ENCODE measurements at regions not wholly inside any gene's neighbourhood (a gene's known extent, or its start where the extent isn't known, plus 50 kb on each side); places are given as distances from the start of the nearest gene placed in this dataset.

- TF ChIP-seq CTCF (IDR thresholded peaks at IDR 0.05; ENCODE audit: control extremely low read depth, extremely low read depth), result no peak
Observed at GRCh38 chr20:42005211-42005610, 387.0 kb upstream of the CHD6 start.

GRCh38 chr20:42003380-42003779 is 385.2 kb upstream of the CHD6 start:
- Histone ChIP-seq H3K9ac (ENCODE audit: insufficient read depth in 1 of 2, low read length in 2 of 2) (no peak overlapping the region), H3K4me1 (ENCODE audit: control insufficient read depth in 5 of 5, insufficient read depth in 5 of 5, low read length in 5 of 5) (no peaks in the 10 kb centered on the region), H3K9me3 (ENCODE audit: control insufficient read depth in 4 of 4, insufficient read depth in 3 of 4, low read length in 3 of 4) (peaks cover 0 to 13% (median 1%) of the 10 kb centered on the region in 4 donors), H3K27ac (ENCODE audit: low read depth in 1 of 2, low read length in 1 of 2) (no peak overlapping the region), H3K36me3 (ENCODE audit: control insufficient read depth in 4 of 4, insufficient read depth in 4 of 4, low read length in 4 of 4) (no peaks in the 10 kb centered on the region), H3K4me3 (no peak overlapping the region), H3K27me3 (ENCODE audit: control insufficient read depth in 3 of 3, insufficient read depth in 3 of 3, low read length in 2 of 3) (peaks cover 0 to 3% (median 2%) of the 10 kb centered on the region in 3 donors)
- no peak for DNase-seq
- 78 to 92% methylated on average over 2 of the region's 2 CpGs for WGBS, 2 donors
- no peak for ATAC-seq (ENCODE audit: insufficient read depth, low FRiP score)
- no peak for TF ChIP-seq CTCF (IDR thresholded peaks at IDR 0.05; ENCODE audit: control extremely low read depth, extremely low read depth)

More at GRCh38 chr20:42005211-42005610, 387.0 kb upstream of the CHD6 start:
- Histone ChIP-seq H3K27me3 (ENCODE audit: control insufficient read depth in 3 of 3, insufficient read depth in 3 of 3, low read length in 2 of 3) (peaks cover 0 to 3% (median 2%) of the 10 kb centered on the region in 3 donors), H3K9me3 (ENCODE audit: control insufficient read depth in 4 of 4, insufficient read depth in 3 of 4, low read length in 3 of 4) (peaks cover 0 to 12% (median 1%) of the 10 kb centered on the region in 4 donors), H3K9ac (ENCODE audit: insufficient read depth in 1 of 2, low read length in 2 of 2) (no peak overlapping the region), H3K36me3 (ENCODE audit: control insufficient read depth in 4 of 4, insufficient read depth in 4 of 4, low read length in 4 of 4) (no peaks in the 10 kb centered on the region), H3K4me3 (no peak overlapping the region), H3K27ac (ENCODE audit: low read depth in 1 of 2, low read length in 1 of 2) (no peak overlapping the region), H3K4me1 (ENCODE audit: control insufficient read depth in 5 of 5, insufficient read depth in 5 of 5, low read length in 5 of 5) (no peaks in the 10 kb centered on the region)
- ATAC-seq (ENCODE audit: insufficient read depth, low FRiP score) (no peak), DNase-seq (no peak)

GRCh38 chr20:41998539-41999341 is 380.6 kb upstream of the CHD6 start:
- Histone ChIP-seq H3K4me3 (no peak overlapping the region), H3K9ac (ENCODE audit: insufficient read depth in 1 of 2, low read length in 2 of 2) (no peak overlapping the region), H3K9me3 (ENCODE audit: control insufficient read depth in 4 of 4, insufficient read depth in 3 of 4, low read length in 3 of 4) (peaks cover 0 to 16% (median 0%) of the 10 kb centered on the region in 4 donors), H3K4me1 (ENCODE audit: control insufficient read depth in 5 of 5, insufficient read depth in 5 of 5, low read length in 5 of 5) (no peaks in the 10 kb centered on the region), H3K27me3 (ENCODE audit: control insufficient read depth in 3 of 3, insufficient read depth in 3 of 3, low read length in 2 of 3) (peaks cover 0 to 2% (median 0%) of the 10 kb centered on the region in 3 donors), H3K36me3 (ENCODE audit: control insufficient read depth in 4 of 4, insufficient read depth in 4 of 4, low read length in 4 of 4) (no peaks in the 10 kb centered on the region), H3K27ac (ENCODE audit: low read depth in 1 of 2, low read length in 1 of 2) (no peak overlapping the region)
- no peak for TF ChIP-seq CTCF (IDR thresholded peaks at IDR 0.05; ENCODE audit: control extremely low read depth, extremely low read depth)
- no peak for ATAC-seq (ENCODE audit: insufficient read depth, low FRiP score)
- 91 to 94% methylated on average over 92 of the region's 92 CpGs for WGBS, 2 donors
- DNase-seq, result no peak

Measured in lung (tissue), 11 donors.